GM18517 (cell line): ENCODE measurements at regions not wholly inside any gene's neighbourhood (a gene's known extent, or its start where the extent isn't known, plus 50 kb on each side); places are given as distances from the start of the nearest gene placed in this dataset.

Source experiments
- ATAC-seq: cut with Tn5 transposase; IDR thresholded peaks from one replicate; pipeline ENCODE4 v1.9.1; 2021; ENCODE audit warnings: mild to moderate bottlenecking, moderate library complexity; ENCODE audit not compliant: unreplicated experiment

DNA sequence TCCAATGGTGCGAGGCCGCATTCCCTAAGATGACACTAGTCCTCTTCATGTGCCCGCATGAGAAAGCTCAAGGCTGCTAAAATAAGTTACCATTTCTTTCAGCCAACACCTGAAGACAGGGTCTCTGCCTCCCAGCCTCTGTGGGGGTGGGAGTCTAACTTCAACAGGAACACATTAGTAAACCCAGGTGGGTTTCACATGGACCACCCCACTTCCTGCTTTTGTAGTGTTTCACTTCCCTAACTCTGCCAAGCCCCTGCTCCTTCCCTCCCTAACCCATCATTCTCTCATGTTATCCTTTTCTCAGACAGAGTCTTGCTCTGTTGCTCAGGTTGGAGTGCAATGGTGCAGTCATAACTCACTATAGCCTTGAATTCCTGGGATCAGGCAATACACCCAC, 783.6 kb downstream of the UQCRFS1 start:
- no peak for ATAC-seq

DNA sequence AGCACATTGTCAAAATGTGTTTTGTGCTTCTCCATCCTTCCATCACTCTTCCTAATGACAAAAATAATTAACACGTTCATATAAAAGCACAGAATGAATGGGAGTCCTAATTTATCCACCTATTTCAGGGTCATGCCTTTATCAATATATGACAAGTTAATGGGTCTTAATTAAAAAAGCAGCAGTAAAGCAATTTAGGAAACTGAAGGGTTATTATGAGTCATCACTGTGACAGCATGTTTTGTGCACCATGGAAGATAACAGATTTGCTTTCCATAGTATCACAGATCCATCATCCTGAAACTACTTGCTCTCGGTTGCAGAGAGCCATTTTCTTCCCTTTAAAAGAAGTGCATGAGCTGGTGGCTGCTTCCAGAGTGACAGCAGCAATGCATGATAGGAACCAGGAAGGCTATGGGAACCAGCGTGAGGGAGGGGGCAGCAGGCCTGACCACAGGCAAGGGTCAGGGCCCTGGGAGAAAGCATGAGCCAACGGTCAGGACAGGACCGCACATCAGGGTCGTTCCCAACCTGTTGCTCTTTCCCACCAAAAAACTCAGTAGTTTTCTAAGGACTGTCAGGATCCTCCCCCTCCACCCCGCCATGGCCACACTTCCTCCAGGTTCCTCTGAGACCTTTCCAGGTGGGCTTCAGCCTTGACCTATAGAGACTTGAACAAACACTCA, 784.1 kb downstream of the UQCRFS1 start:
- no peak for ATAC-seq

DNA sequence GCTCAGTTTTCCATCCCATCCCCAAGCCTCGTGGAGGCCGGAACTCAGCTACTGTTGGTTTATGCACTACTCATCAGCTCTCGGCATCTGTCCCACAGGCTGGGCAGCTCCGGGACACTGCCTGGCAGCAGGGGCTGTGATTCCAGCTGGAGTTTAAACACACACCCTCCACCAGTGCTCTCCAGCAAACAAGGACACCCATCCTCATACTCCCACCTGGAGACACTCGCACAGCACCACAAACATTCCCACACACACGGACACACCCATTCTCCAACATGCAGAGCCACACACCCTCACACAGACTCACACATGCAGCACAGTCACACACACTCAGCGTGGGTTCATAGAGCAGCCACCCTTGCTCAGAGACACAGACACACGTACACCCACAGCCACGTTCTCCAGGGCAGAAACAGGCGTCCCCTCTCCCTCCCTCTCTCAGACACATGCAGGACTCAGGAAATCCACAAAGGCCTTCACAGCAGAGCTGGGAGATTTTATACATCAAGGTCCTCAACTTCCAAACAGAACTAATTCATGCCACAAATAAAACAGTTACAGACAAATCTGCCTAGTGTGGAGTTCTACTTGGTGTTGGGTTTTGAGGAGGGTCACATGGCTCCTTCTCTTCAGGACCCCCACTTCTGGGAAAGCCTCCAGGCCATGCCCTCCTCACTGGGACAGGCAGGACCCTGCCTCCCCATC, 785.4 kb downstream of the UQCRFS1 start:
- ATAC-seq = no peak

DNA sequence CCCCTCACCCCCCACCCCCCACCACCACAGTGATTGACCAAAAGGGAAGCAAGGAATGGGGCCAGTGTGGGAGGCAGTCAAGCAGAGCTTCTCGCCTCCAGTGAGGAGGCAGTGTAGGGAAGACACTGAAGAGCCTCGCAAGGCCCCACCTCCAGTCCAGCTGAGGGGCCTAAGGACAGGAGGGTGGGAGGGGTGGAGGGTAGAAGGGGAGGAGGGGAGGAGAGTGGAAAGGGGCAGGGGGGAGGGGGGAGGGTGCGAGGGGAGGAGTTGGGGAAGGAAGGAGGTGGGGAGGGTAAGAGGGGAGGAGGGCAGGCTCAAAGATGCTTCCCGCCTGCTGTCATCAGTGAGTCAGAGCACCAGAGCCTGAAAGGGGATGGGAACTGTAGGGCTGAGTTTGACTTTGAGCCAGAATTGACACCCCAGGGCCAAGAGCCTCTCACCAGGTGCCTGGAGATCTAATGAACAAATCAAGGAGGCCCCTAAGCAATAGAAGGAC, 786.2 kb downstream of the UQCRFS1 start:
- ATAC-seq = no peak

DNA sequence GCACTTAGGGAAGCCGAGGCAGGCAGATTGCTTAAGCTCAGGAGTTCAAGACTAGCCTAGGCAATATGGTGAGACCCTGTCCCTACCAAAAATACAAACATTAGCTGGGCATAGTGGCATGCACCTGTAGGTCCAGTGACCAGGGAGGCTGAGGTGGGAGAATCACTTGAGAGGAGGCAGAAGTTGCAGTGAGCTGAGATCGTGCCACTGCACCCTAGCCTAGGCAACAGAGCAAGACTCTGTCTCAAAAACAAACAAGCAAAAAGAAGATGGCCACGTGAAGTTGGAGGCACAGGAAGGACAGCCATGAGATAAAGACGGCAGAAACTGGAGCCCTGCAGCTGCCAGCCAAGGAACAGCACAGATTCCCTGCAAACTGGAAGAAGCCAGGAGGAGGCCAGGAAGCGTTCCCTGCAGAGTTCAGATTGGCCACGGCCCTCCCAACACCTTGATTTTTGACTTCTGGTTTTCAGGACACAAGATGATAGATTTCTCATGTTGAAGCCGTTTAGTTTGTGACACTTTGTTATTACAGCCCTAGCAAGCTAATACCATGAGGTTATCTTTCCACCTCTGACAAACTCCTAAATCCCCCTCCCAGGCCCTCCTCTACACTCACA, 786.7 kb downstream of the UQCRFS1 start:
- no peak for ATAC-seq

DNA sequence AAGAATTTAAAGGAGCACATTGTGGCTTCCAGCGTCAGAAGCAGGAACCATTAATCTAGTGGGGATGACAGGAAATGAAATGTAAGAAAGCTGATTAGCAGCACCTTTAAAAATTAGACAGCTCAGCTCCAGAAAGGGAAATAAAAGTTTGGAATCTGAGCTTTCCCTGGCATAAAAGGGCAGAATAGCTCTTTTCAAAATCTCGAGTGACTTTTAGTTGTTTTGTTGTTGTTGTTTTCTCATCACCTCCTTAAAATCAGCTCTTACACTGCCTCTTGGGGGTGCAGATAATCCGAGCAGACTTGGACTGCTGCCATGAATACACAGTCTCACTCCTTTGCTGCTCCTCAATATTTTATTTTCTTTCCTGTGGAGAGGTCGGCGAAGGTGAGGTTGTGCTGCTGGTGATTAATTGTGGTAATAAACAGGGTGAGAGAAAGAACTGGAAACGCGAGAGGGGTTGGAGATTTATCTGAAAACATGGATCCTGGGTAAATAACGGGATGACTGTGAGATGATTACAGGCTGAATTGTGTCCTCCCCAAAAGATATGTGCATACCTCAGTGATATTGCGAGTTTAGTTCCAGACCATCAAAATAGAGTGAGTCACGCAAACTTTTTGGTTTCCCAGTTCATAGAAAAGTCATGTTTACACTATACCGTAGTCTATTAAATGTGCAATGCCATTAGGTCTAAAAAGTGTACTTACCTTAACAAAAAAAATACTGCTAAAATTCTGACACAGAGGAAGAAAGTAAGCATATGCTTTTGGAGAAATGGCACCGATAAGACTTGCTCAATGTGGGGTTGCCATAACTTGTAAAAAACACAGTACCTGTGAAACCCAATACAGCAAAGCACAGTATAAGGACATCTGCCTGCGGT, 787.7 kb downstream of the UQCRFS1 start:
- no peak for ATAC-seq

DNA sequence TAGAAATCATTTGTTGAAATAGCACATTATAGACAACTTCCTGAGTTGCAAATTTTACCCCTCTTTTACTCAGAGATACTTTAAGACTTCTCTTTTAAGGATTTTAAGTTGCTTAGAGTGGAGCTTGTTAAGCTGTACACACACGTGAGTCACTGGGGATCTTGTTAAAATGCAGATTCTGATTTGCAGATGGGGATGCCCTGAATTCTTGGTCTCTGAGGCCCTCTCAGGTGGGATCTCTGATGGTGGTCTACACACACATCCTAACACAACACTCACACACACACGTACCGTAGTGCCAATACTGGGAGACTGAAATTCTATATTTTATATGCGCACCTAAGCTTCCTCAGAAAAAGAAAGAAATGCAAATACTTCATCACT, 788.3 kb downstream of the UQCRFS1 start:
- no peak for ATAC-seq

DNA sequence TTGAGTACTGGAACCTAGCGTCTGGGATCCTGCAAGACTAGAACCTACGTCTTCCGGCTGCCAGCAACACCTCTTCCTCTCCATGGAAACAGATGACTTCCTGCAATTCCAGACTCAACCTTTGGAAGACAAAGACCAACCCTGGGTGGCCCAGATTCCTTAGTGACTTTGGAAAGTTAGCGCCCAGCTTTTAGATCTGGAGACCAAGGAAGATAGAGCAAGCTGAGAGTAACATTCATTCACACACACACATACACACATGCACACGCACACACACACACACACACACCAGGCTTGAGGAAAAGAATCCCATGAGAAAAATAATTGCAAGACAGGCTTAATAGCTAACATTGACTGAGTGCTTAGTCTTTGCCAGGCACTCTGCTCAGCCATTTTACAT, 788.9 kb downstream of the UQCRFS1 start:
- no peak for ATAC-seq

DNA sequence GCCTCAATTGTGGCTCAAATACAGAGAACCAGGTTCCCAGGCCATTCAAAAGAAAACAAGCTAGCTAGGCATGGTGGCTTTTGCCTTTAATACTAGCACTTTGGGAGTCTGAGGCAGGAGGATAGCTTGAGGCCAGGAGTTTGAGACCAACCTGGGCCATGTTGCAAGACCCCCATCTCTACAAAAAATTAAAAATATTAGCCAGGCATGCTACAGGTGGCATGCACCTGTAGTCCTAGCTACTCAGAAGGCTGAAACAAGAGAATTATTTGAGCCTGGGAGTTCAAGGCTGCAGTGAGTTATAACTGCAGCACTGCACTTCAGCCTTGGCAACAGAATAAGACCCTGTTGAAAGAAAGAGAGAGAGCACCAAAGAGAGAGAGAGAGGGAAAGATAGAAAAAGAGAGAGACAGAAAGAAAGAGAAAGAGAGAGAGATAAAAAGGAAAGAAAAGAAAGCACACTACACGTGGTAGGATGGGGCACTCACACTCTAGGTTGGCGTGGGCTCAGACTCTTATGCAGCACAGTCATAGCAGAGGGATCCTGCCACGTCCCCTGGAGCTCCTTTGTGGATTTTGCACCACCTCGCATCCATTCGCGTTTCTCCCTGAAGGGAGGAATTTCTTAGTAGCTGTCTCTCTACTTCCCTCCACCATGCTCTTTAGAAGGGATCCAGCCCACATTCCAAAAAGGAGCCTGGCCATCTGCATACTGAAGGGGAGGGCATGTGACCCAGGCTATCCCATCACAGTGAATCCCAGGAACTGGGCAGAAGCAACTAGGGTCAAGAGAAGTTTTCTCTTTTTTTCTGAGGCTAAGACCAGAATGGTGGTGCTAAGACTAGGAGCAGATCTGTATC, 789.9 kb downstream of the UQCRFS1 start:
- ATAC-seq = no peak

DNA sequence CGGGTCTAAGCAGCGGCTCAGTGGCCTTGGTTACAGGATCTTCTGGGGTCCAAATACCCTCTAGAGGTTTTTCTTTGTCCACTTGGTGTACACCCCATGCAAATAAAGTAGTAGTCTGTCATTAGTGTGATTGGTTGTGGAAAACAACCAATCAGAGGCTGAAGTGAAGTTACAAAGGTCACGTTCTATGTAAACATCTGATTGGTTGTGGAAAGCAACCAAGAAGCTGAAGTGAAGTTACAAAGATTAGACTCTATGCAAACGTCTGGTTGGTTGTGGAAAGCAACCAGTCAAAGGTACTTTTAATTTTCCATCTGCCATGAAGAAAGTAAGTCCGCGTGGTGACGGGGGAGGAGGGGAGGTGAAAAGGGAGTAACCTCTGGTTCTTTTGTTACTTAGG, 790.9 kb downstream of the UQCRFS1 start:
- ATAC-seq = no peak

DNA sequence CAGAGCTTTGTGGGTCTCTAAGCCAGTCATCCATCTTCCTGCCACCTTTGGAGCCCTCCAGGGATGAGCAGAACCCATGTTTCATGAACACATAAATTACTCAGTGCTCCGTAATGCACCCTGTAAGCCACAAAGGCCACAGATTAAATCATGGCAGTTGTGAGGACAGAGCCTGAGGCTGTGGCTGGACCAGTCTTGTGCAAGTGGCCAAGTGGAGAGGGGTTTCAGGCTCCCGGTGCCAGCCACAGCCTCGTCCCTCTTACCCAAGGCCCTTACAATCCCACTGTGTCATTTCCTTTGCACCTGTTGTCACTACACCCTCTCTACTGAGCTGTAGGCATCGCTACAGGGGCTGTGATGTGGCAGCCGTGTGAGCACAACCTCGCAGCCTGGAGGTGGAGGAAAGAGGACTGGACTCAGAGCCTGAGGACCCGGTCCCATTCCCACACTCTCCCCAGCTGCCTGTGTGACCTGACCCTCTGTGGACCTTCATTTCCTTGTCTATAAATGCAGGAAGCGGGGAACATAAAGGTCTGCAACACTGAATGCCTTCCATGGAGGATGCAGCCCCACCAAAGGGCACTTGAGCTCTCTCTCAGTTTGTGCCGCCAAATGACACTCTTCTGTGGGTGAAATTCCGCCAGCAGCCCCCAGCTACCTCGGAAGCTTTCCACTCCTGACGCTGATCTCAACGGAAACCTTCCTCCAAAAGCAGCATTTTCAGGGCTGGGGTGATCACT, 792.0 kb downstream of the UQCRFS1 start:
- no peak for ATAC-seq

DNA sequence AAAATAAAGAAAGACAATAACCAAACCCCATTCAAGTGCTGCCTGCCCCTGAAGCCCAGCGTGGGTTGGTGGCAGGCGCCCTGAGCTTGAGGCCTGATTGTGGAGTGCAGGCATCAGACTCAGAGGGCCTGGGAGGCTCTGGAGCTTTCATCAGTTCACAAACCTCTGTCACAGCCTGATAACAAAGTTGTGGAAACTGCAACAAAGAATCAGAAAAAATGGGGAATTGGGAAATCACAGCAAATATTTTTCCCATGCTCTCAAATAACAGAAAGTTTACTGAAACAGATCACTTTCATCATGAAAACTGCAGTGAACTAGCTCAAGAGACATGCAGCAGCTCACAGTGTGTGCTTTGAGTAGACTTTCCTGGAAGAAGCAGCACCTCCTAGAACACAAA, 793.6 kb downstream of the UQCRFS1 start:
- ATAC-seq = no peak

DNA sequence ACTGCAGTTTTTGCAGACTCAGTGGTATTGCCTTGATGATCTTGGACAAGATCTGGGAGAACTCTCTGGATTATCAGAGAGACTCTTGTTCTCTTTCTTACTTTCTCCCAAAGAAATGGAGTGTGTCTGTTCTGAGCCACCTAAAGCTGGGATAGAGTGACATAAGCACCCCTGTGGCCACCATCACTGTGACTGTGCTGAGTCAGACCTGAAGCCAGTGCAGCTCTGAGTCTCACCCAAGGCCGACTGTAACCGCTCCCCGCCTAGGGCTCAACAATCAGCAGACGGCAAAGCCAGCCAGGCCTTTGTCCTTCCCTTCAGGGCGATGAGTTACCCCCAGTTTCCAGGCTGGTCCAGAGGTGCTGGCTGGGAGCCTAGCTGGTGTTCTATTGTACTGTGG, 795.6 kb downstream of the UQCRFS1 start:
- no peak for ATAC-seq

DNA sequence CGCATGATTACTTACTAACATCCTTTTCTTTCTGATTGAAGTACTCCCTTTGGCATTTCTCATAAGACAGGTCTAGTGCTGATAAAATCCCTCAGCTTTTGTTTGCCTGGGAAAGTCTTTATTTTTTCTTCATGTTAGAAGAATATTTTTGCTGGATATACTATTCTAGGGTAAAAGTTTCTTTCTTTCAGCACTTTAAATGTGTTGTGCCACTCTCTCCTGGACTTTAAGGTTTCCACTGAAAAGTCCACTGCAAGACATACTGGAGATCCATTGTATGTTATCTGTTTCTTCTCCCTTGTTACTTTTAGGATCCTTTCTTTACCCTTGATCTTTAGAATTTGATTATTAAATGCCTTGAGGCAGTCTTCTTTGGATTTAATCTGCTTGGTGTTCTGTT, 796.7 kb downstream of the UQCRFS1 start:
- no peak for ATAC-seq

DNA sequence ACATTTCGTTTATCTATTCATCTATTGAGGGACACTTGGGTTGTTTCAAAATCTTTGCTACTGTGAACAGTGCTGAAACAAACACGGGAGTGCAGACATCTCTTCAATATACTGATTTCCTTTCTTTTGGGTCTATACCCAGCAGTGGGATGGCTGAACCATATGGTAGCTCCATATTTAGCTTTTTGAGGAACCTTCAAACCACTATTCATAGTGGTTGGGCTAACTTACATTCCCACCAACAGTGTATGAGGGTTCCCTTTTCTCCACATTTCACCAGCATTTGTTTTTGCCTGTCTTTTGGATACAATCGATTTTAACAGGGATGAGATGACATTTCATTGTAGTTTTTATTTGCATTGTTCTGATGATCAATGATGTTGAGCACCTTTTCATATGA, 798.2 kb downstream of the UQCRFS1 start:
- no peak for ATAC-seq

DNA sequence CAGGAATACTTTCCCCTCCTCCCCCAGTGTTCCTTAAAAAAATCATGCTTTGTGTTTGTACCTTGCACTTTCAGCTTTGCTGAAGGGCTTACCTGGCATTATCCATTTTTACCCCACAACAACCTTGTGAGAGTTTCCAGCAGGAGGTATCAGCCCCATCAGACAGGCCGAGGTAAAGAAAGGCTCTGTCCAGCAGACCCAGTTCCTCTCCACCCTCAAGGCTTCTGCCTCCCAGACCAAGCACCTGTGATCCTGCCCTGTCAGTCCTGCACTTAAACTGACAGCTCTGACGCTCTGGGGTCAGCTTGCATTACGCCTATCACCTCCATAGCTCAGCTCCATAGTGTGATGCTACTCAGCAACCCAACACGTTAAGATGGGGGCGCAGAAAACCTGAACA, 803.1 kb downstream of the UQCRFS1 start:
- no peak for ATAC-seq

DNA sequence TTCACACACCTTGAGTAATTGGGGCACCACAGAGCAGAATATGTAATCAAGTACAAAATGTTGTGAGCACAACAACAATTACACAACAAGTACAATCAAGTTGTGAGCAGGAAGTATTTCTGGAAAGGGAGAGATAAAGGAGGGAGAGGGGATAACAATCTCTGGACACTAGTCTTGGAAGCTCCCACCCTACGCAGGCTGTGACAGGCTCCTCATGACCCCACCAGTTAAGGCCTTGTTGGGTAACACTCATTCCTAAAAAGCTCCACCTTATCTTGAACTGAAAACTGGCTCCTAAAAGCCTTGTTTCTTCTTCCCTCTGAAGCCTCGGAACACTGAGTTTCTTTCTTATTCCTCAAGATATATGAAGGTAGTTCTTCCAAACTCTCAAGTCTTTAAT, 806.0 kb downstream of the UQCRFS1 start:
- no peak for ATAC-seq

DNA sequence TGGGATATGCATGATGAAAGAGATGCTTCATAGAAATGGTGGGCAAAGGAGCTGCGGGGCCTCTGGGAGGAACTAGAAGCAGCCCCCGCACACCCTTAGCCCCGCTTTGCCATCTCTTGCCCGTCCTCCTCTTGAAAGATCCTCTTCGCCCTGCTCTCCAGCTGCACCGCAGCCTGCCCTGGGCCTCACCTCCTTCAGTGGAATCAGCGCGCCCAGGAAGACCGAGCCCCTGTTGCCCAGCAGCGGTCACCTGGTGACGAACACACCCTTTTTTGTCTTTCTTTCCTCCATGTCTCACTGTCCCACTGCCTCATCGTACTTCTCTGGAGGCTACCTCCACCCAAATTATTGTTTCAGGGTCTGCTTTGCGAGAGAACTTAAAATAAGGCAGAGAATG, 807.6 kb downstream of the UQCRFS1 start:
- no peak for ATAC-seq

DNA sequence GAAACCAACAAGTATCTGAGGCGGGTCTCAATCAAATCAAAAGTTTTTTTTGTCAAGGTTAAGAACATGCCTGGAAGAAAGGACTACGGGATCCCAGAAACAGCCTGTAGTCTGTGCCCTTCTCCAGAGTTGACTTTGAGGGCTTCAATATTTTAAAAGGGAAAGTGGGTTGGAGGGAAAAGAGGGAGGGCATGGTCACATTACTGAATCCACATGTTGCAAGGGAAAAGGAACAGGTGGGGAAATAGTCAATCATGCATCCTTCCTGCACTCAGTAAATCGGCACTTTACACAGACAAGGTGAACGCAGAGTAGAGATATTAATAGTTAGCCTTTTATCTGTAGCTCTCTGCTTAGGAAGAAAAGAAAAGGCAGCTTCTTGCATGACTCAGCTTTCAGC, 808.5 kb downstream of the UQCRFS1 start:
- ATAC-seq = no peak

DNA sequence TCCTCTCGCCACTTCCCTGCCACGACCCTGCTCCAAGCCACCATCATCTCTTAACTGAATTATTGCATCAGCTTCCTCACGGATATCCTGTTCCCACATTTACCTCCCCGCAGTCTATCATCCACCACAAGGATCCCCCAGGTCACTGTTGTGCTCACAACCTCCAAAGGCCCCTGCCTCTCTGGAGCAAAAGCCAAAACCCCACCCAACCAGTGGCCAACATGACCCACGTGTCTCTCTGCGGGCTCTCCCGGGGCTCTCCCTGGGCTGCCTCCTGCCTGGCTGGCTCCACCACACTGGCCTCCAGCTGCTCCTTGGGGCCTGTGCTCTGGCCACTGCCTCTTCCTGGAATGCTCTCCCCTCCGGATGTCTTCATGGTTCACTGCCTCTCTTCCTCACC, 809.3 kb downstream of the UQCRFS1 start:
- ATAC-seq = no peak
